Caco-2 (cell line): ENCODE measurements at regions not wholly inside any gene's neighbourhood (a gene's known extent, or its start where the extent isn't known, plus 50 kb on each side); places are given as distances from the start of the nearest gene placed in this dataset.
"Not testable (repeated sequence)": the region's sequence is repeated elsewhere in the genome, so short reads cannot be mapped to it uniquely, and the experiment has no call there.

ENCODE experiments used
- BruUV-seq: library from RNA; stranded (reverse); fragments of 400-500 nt; replicated peaks from 2 replicates; lab custom pipeline; 2021; lab: Mats Ljungman, UMichigan
- CTCF ChIA-PET: fragments of 300-600 bp; sonication (Branson Sonifier 250); formaldehyde crosslinking; loops from one replicate; lab custom pipeline; 2022; ENCODE audit warnings: antibody characterized with exemption; lab: Charles Lee
- POLR2A ChIA-PET: fragments of 300-600 bp; sonication (Branson Sonifier 250); formaldehyde crosslinking; loops from one replicate; lab custom pipeline; 2022; ENCODE audit warnings: antibody characterized with exemption; lab: Charles Lee
- DNase-seq, 2 experiments: peaks; one replicate each; pipeline versions ENCODE4 v3.0.0 to v3.0.0-alpha.2; 2020 to 2022
- H3K27me3 ChIP-seq: replicated peaks from 2 replicates; pipeline ENCODE4 v1.6.0; 2011; ENCODE audit warnings: low read length; ENCODE audit not compliant: control insufficient read depth, insufficient read depth
- H3K36me3 ChIP-seq: 2 replicates; pipeline ENCODE4 v1.5.1; 2011; ENCODE audit warnings: low read length; ENCODE audit not compliant: control insufficient read depth, insufficient read depth
- H3K4me1 ChIP-seq: fragments of 250-450 bp; sonication (Bioruptor Pico); 2 replicates; pipeline ENCODE4 v1.5.1; 2020; ENCODE audit warnings: mild to moderate bottlenecking
- H3K4me3 ChIP-seq: 2 replicates; pipeline ENCODE4 v1.5.1; 2011; ENCODE audit warnings: low read depth, mild to moderate bottlenecking, control low read depth, low read length
- H3K9me3 ChIP-seq: fragments of 250-450 bp; sonication (Bioruptor Pico); 2 replicates; pipeline ENCODE4 v1.5.1; 2020; ENCODE audit warnings: mild to moderate bottlenecking, moderate library complexity
- H3K27ac Mint-ChIP-seq: one replicate; pipeline ENCODE4 v1.8.0; 2022; ENCODE audit warnings: mixed read lengths; ENCODE audit not compliant: unreplicated experiment
- H3K27me3 Mint-ChIP-seq: one replicate; pipeline ENCODE4 v1.8.0; 2022; ENCODE audit warnings: mixed read lengths; ENCODE audit not compliant: insufficient read depth, unreplicated experiment
- H3K36me3 Mint-ChIP-seq: one replicate; pipeline ENCODE4 v1.8.0; 2022; ENCODE audit warnings: mild to moderate bottlenecking, mixed read lengths; ENCODE audit not compliant: insufficient read depth, unreplicated experiment
- H3K4me1 Mint-ChIP-seq: one replicate; pipeline ENCODE4 v1.8.0; 2022; ENCODE audit warnings: low read depth, mixed read lengths; ENCODE audit not compliant: unreplicated experiment
- H3K4me3 Mint-ChIP-seq: one replicate; pipeline ENCODE4 v1.8.0; 2022; ENCODE audit warnings: mild to moderate bottlenecking, moderate library complexity, mixed read lengths; ENCODE audit not compliant: unreplicated experiment
- H3K9me3 Mint-ChIP-seq: one replicate; pipeline ENCODE4 v1.8.0; 2022; ENCODE audit warnings: mixed read lengths; ENCODE audit not compliant: unreplicated experiment
- CTCF ChIP-seq, 2 experiments: fragments of 200-600 bp in 1 of 2; IDR thresholded peaks; 1 replicate in 1 of 2; 2 replicates in 1 of 2; pipeline versions ENCODE4 v1.5.1 to v1.8.0; 2011 to 2022; ENCODE audit warnings: antibody characterized with exemption in 1 of 2, control low read depth in 1 of 2, inconsistent platforms in 1 of 2, low read depth in 1 of 2, low read length in 1 of 2, mild to moderate bottlenecking in 1 of 2, moderate library complexity in 1 of 2; ENCODE audit not compliant: insufficient read depth in 1 of 2, severe bottlenecking in 1 of 2, unreplicated experiment in 1 of 2
- intact Hi-C: fragments of 100-400 bp; cut with micrococcal nuclease; formaldehyde crosslinking; loops from one replicate; pipeline ENCODE4 v1.10.0; 2022; ENCODE audit not compliant: unreplicated experiment

GRCh38 chr11:121866754-121867153 lies 249.3 kb downstream of the BLID start:
- peaks cover 8% of the 10 kb centered on the region for H3K9me3 Mint-ChIP-seq
- H3K4me1 ChIP-seq: no peaks in the 10 kb centered on the region
- BruUV-seq: no TSS peak
- no peaks in the 10 kb centered on the region for H3K9me3 ChIP-seq
- H3K4me3 ChIP-seq: no peak overlapping the region
- H3K36me3 Mint-ChIP-seq: no peaks in the 10 kb centered on the region
- H3K4me3 Mint-ChIP-seq: no peak overlapping the region
- no peak overlapping the region for H3K27ac Mint-ChIP-seq
- ChIA-PET POLR2A (no interaction called here), CTCF (no interaction called here)
- H3K27me3 ChIP-seq: no peaks in the 10 kb centered on the region
- no peaks in the 10 kb centered on the region for H3K4me1 Mint-ChIP-seq
- no peaks in the 10 kb centered on the region for H3K36me3 ChIP-seq
- no peak for DNase-seq
- H3K27me3 Mint-ChIP-seq: peaks cover 3% of the 10 kb centered on the region
- intact Hi-C loops: no loop called here
- TF ChIP-seq CTCF (IDR thresholded peaks at IDR 0.05; ENCODE audit: insufficient read depth in 1 of 2, low read depth in 1 of 2, low read length in 1 of 2, severe bottlenecking in 1 of 2, unreplicated experiment in 1 of 2): no peak

GRCh38 chr11:121864660-121865059 lies 251.4 kb downstream of the BLID start:
- Histone ChIP-seq H3K27me3 (no peaks in the 10 kb centered on the region), H3K4me3 (no peak overlapping the region), H3K9me3 (no peaks in the 10 kb centered on the region), H3K36me3 (no peaks in the 10 kb centered on the region), H3K4me1 (no peaks in the 10 kb centered on the region)
- peaks cover 16% of the 10 kb centered on the region for H3K9me3 Mint-ChIP-seq
- no peaks in the 10 kb centered on the region for H3K36me3 Mint-ChIP-seq
- no peak overlapping the region for H3K27ac Mint-ChIP-seq
- BruUV-seq: no TSS peak
- no peak overlapping the region for H3K4me3 Mint-ChIP-seq
- no peak for DNase-seq
- ChIA-PET POLR2A (no interaction called here), CTCF (no interaction called here)
- no peak for TF ChIP-seq CTCF (IDR thresholded peaks at IDR 0.05; ENCODE audit: insufficient read depth in 1 of 2, low read depth in 1 of 2, low read length in 1 of 2, severe bottlenecking in 1 of 2, unreplicated experiment in 1 of 2)
- H3K4me1 Mint-ChIP-seq: no peaks in the 10 kb centered on the region
- intact Hi-C loops: loop anchor here (5.0 kb wide), 1 partner anchor 207 kb away; no protein-coding TSS in a partner anchor
- peaks cover 3% of the 10 kb centered on the region for H3K27me3 Mint-ChIP-seq

- H3K4me1 ChIP-seq: no peaks in the 10 kb centered on the region
- H3K27me3 Mint-ChIP-seq: peaks cover 3% of the 10 kb centered on the region
- intact Hi-C loops: loop anchor here (5.0 kb wide), 1 partner anchor 206 kb away; no protein-coding TSS in a partner anchor
- no peak overlapping the region for H3K27ac Mint-ChIP-seq
- TF ChIP-seq CTCF (IDR thresholded peaks at IDR 0.05; ENCODE audit: insufficient read depth in 1 of 2, low read depth in 1 of 2, low read length in 1 of 2, severe bottlenecking in 1 of 2, unreplicated experiment in 1 of 2): no peak
- peaks cover 16% of the 10 kb centered on the region for H3K9me3 Mint-ChIP-seq
- CTCF ChIA-PET: no interaction called here
- POLR2A ChIA-PET: no interaction called here
- BruUV-seq: no TSS peak
- no peaks in the 10 kb centered on the region for H3K36me3 ChIP-seq
- no peaks in the 10 kb centered on the region for H3K9me3 ChIP-seq
- H3K36me3 Mint-ChIP-seq: no peaks in the 10 kb centered on the region
- no peaks in the 10 kb centered on the region for H3K4me1 Mint-ChIP-seq
- no peak for DNase-seq
- no peak overlapping the region for H3K4me3 ChIP-seq
- H3K4me3 Mint-ChIP-seq: no peak overlapping the region
- no peaks in the 10 kb centered on the region for H3K27me3 ChIP-seq
Observed at GRCh38 chr11:121863126-121863525, 252.9 kb downstream of the BLID start.

- H3K9me3 Mint-ChIP-seq: peaks cover 10% of the 10 kb centered on the region
- intact Hi-C loops, H3K36me3 Mint-ChIP-seq, H3K4me1 Mint-ChIP-seq, H3K27me3 ChIP-seq, H3K4me3 Mint-ChIP-seq, DNase-seq, H3K4me3 ChIP-seq, H3K27me3 Mint-ChIP-seq, H3K9me3 ChIP-seq, H3K27ac Mint-ChIP-seq, H3K4me1 ChIP-seq, CTCF ChIA-PET, BruUV-seq, H3K36me3 ChIP-seq, POLR2A ChIA-PET: not testable (repeated sequence)
Observed at GRCh38 chr11:121855138-121855537, 260.9 kb downstream of the BLID start.
